Nephron (organoid): ENCODE measurements at regions not wholly inside any gene's neighbourhood (a gene's known extent, or its start where the extent isn't known, plus 50 kb on each side); places are given as distances from the start of the nearest gene placed in this dataset.
"Not testable (repeated sequence)": the region's sequence is repeated elsewhere in the genome, so short reads cannot be mapped to it uniquely, and the experiment has no call there.

Experiments
- H3K27ac Mint-ChIP-seq, 3 experiments: 2 replicates each; pipeline ENCODE4 v1.8.0; 2020; ENCODE audit warnings: mixed read lengths in 3 of 3, mild to moderate bottlenecking in 2 of 3, moderate library complexity in 1 of 3
- H3K27me3 Mint-ChIP-seq: 2 replicates; pipeline ENCODE4 v1.8.0; 2021; ENCODE audit warnings: low read depth, mild to moderate bottlenecking, moderate library complexity, mixed read lengths
- H3K36me3 Mint-ChIP-seq: 2 replicates; pipeline ENCODE4 v1.8.0; 2020; ENCODE audit warnings: low read depth, mixed read lengths
- H3K4me1 Mint-ChIP-seq: 2 replicates; pipeline ENCODE4 v1.8.0; 2020; ENCODE audit warnings: mixed read lengths
- H3K4me3 Mint-ChIP-seq, 3 experiments: 2 replicates each; pipeline ENCODE4 v1.8.0; 2020; ENCODE audit warnings: mild to moderate bottlenecking in 3 of 3, mixed read lengths in 3 of 3, moderate library complexity in 2 of 3
- H3K9me3 Mint-ChIP-seq: 2 replicates; pipeline ENCODE4 v1.8.0; 2020; ENCODE audit warnings: mixed read lengths
- CTCF ChIP-seq, 3 experiments: fragments of 200-600 bp; sonication (generic); IDR thresholded peaks; one replicate each; pipeline ENCODE4 v1.5.0; 2021; ENCODE audit warnings: antibody characterized with exemption in 3 of 3; ENCODE audit not compliant: unreplicated experiment in 3 of 3

GRCh38 chr1:83167634-83168033 lies 831.3 kb downstream of the TTLL7 start:
- H3K9me3 Mint-ChIP-seq, result peaks cover 14% of the 10 kb centered on the region
- H3K4me1 Mint-ChIP-seq, result not testable (repeated sequence)

GRCh38 chr1:83163879-83164475 lies 835.0 kb downstream of the TTLL7 start:
- H3K4me3 Mint-ChIP-seq, H3K4me1 Mint-ChIP-seq, H3K27me3 Mint-ChIP-seq, H3K9me3 Mint-ChIP-seq, H3K36me3 Mint-ChIP-seq, H3K27ac Mint-ChIP-seq: not testable (repeated sequence)

More at GRCh38 chr1:83167634-83168033, 831.3 kb downstream of the TTLL7 start:
- H3K36me3 Mint-ChIP-seq, H3K27me3 Mint-ChIP-seq, H3K27ac Mint-ChIP-seq, H3K4me3 Mint-ChIP-seq: not testable (repeated sequence)

- H3K9me3 Mint-ChIP-seq, H3K27ac Mint-ChIP-seq, H3K27me3 Mint-ChIP-seq: not testable (repeated sequence)
Measured at GRCh38 chr1:83158924-83159323, 840.0 kb downstream of the TTLL7 start.

GRCh38 chr1:83154306-83154705 lies 844.6 kb downstream of the TTLL7 start:
- not testable (repeated sequence) for H3K27ac Mint-ChIP-seq, H3K4me3 Mint-ChIP-seq, H3K36me3 Mint-ChIP-seq, H3K27me3 Mint-ChIP-seq, H3K9me3 Mint-ChIP-seq
- H3K4me1 Mint-ChIP-seq, result peaks cover 13% of the 10 kb centered on the region

More at GRCh38 chr1:83158924-83159323, 840.0 kb downstream of the TTLL7 start:
- not testable (repeated sequence) for H3K4me3 Mint-ChIP-seq, H3K4me1 Mint-ChIP-seq, H3K36me3 Mint-ChIP-seq

- not testable (repeated sequence) for H3K4me3 Mint-ChIP-seq, H3K36me3 Mint-ChIP-seq, H3K27me3 Mint-ChIP-seq, H3K9me3 Mint-ChIP-seq
- Mint-ChIP-seq H3K27ac (peak overlapping the region in 2 of 3 experiments; percentile 70 to 80), H3K4me1 (peaks cover 13% of the 10 kb centered on the region)
Measured at GRCh38 chr1:83151167-83151898, 847.6 kb downstream of the TTLL7 start.

GRCh38 chr1:83150479-83150878 lies 848.5 kb downstream of the TTLL7 start:
- not testable (repeated sequence) for H3K36me3 Mint-ChIP-seq, H3K4me3 Mint-ChIP-seq, H3K9me3 Mint-ChIP-seq, H3K27me3 Mint-ChIP-seq
- peaks cover 13% of the 10 kb centered on the region for H3K4me1 Mint-ChIP-seq
- H3K27ac Mint-ChIP-seq, result peak overlapping the region in 2 of 3 experiments; percentile 70 to 80

- not testable (repeated sequence) for H3K27me3 Mint-ChIP-seq, H3K36me3 Mint-ChIP-seq, H3K9me3 Mint-ChIP-seq, H3K4me3 Mint-ChIP-seq, H3K27ac Mint-ChIP-seq, H3K4me1 Mint-ChIP-seq
Measured at GRCh38 chr1:83145820-83146219, 853.1 kb downstream of the TTLL7 start.

- not testable (repeated sequence) for H3K27ac Mint-ChIP-seq, H3K4me3 Mint-ChIP-seq, H3K9me3 Mint-ChIP-seq, H3K27me3 Mint-ChIP-seq, H3K4me1 Mint-ChIP-seq, H3K36me3 Mint-ChIP-seq
Measured at GRCh38 chr1:83142802-83143201, 856.1 kb downstream of the TTLL7 start.

- not testable (repeated sequence) for H3K27ac Mint-ChIP-seq, H3K4me1 Mint-ChIP-seq, H3K27me3 Mint-ChIP-seq, H3K9me3 Mint-ChIP-seq, H3K4me3 Mint-ChIP-seq, H3K36me3 Mint-ChIP-seq
Measured at GRCh38 chr1:83135524-83136157, 863.3 kb downstream of the TTLL7 start.

- not testable (repeated sequence) for H3K4me1 Mint-ChIP-seq, H3K27me3 Mint-ChIP-seq, H3K36me3 Mint-ChIP-seq, H3K9me3 Mint-ChIP-seq, H3K27ac Mint-ChIP-seq, H3K4me3 Mint-ChIP-seq
Measured at GRCh38 chr1:83134322-83135014, 864.5 kb downstream of the TTLL7 start.

- Mint-ChIP-seq H3K9me3 (peaks cover 5% of the 10 kb centered on the region), H3K27me3 (no peaks in the 10 kb centered on the region), H3K36me3 (no peaks in the 10 kb centered on the region), H3K27ac (no peak overlapping the region), H3K4me1 (no peaks in the 10 kb centered on the region), H3K4me3 (no peak overlapping the region)
- no peak for TF ChIP-seq CTCF (IDR thresholded peaks at IDR 0.05; ENCODE audit: unreplicated experiment in 3 of 3)
Measured at GRCh38 chr1:83131692-83131955, 867.3 kb downstream of the TTLL7 start.
